KMS-11 (cell line): ENCODE measurements at regions not wholly inside any gene's neighbourhood (a gene's known extent, or its start where the extent isn't known, plus 50 kb on each side); places are given as distances from the start of the nearest gene placed in this dataset.

Experiments
- H2AFZ ChIP-seq: fragments of 200-600 bp; sonication (generic); 2 replicates; pipeline ENCODE4 v1.6.1; 2016; ENCODE audit warnings: antibody characterized with exemption, mixed run types, low read depth
- H3K27ac ChIP-seq: fragments of 200-600 bp; sonication (generic); 2 replicates; pipeline ENCODE4 v1.6.1; 2016; ENCODE audit warnings: mild to moderate bottlenecking, mixed run types
- H3K27me3 ChIP-seq: fragments of 200-600 bp; sonication (generic); 2 replicates; pipeline ENCODE4 v1.6.1; 2017; ENCODE audit warnings: mild to moderate bottlenecking, low read depth, mixed run types, moderate library complexity; ENCODE audit not compliant: insufficient read depth
- H3K36me3 ChIP-seq: fragments of 200-600 bp; sonication (generic); 2 replicates; pipeline ENCODE4 v1.6.1; 2017; ENCODE audit warnings: mild to moderate bottlenecking, mixed run types; ENCODE audit not compliant: insufficient read depth
- H3K4me1 ChIP-seq: fragments of 200-600 bp; sonication (generic); 2 replicates; pipeline ENCODE4 v1.6.1; 2016; ENCODE audit warnings: mild to moderate bottlenecking, low read depth, mixed run types; ENCODE audit not compliant: poor library complexity, severe bottlenecking
- H3K4me2 ChIP-seq: fragments of 200-600 bp; sonication (generic); 2 replicates; pipeline ENCODE4 v1.7.0; 2016; ENCODE audit warnings: mild to moderate bottlenecking, mixed run types
- H3K4me3 ChIP-seq: fragments of 200-600 bp; sonication (generic); IDR thresholded peaks from 2 replicates; pipeline ENCODE4 v1.6.1; 2017; ENCODE audit warnings: low read depth, low read length, mixed read lengths; ENCODE audit not compliant: insufficient read depth
- H3K79me2 ChIP-seq: fragments of 200-600 bp; sonication (generic); 2 replicates; pipeline ENCODE4 v1.6.1; 2016; ENCODE audit warnings: low read depth, mixed run types; ENCODE audit not compliant: insufficient read depth
- H3K9ac ChIP-seq: fragments of 200-600 bp; sonication (generic); 2 replicates; pipeline ENCODE4 v1.6.1; 2016; ENCODE audit warnings: mild to moderate bottlenecking, mixed run types
- H4K20me1 ChIP-seq: fragments of 200-600 bp; sonication (generic); 2 replicates; pipeline ENCODE4 v1.6.1; 2016; ENCODE audit warnings: mild to moderate bottlenecking, mixed run types; ENCODE audit not compliant: insufficient read depth
- TF ChIP-seq, protein P1 (sequence below): fragments of 200-600 bp; sonication (generic); conservative IDR thresholded peaks from 2 replicates; pipeline ENCODE4 v1.6.1; 2017; ENCODE audit warnings: low read depth, mild to moderate bottlenecking, antibody characterized with exemption, low read length, moderate library complexity, mixed read lengths

DNA sequence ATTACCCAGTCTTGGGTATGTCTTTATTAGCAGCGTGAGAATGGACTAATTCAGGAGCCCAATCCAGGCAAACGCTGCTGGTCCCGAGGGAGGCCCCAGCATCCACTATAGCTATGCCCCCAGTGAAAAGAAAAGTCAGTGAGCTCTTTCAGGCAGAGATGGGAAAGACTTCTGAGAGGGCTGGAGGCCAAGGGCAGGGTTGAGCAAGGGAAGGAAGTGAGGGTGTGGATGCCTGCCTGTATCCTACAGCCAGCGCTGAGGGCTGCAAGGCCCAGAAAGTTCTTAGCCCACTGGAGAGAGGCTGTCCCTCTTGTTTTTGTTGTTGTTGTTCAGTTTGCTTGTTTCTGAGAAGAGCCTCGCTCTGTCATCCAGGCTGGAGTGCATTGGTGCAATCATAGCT lies 261.6 kb downstream of the ZEB1 start:
- H2AFZ ChIP-seq: no peak overlapping the region
- H3K9ac ChIP-seq: no peak overlapping the region
- H3K4me1 ChIP-seq: no peaks in the 10 kb centered on the region
- H3K27ac ChIP-seq: no peak overlapping the region
- no peaks in the 10 kb centered on the region for H3K79me2 ChIP-seq
- no peaks in the 10 kb centered on the region for H3K36me3 ChIP-seq
- H3K27me3 ChIP-seq: no peaks in the 10 kb centered on the region
- TF ChIP-seq, protein P1, sequence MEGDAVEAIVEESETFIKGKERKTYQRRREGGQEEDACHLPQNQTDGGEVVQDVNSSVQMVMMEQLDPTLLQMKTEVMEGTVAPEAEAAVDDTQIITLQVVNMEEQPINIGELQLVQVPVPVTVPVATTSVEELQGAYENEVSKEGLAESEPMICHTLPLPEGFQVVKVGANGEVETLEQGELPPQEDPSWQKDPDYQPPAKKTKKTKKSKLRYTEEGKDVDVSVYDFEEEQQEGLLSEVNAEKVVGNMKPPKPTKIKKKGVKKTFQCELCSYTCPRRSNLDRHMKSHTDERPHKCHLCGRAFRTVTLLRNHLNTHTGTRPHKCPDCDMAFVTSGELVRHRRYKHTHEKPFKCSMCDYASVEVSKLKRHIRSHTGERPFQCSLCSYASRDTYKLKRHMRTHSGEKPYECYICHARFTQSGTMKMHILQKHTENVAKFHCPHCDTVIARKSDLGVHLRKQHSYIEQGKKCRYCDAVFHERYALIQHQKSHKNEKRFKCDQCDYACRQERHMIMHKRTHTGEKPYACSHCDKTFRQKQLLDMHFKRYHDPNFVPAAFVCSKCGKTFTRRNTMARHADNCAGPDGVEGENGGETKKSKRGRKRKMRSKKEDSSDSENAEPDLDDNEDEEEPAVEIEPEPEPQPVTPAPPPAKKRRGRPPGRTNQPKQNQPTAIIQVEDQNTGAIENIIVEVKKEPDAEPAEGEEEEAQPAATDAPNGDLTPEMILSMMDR: no peak
- no peaks in the 10 kb centered on the region for H4K20me1 ChIP-seq
- H3K4me2 ChIP-seq: no peak overlapping the region
- H3K4me3 ChIP-seq: no peak overlapping the region
